Stimulated activated naive CD4-positive, alpha-beta T cell (primary cell): ENCODE measurements at regions not wholly inside any gene's neighbourhood (a gene's known extent, or its start where the extent isn't known, plus 50 kb on each side); places are given as distances from the start of the nearest gene placed in this dataset.
"Not testable (repeated sequence)": the region's sequence is repeated elsewhere in the genome, so short reads cannot be mapped to it uniquely, and the experiment has no call there.

Experiments
- DNase-seq, 6 experiments: peaks; one replicate each; lab custom pipeline; 2025; lab: John Stamatoyannopoulos, UW

- DNase-seq, result no peak
Observed at GRCh38 chr1:83086986-83087512, 911.9 kb downstream of the TTLL7 start.

- DNase-seq, result no peak
Observed at GRCh38 chr1:83086346-83086745, 912.6 kb downstream of the TTLL7 start.

- DNase-seq, result no peak
Observed at GRCh38 chr1:83083589-83084224, 915.2 kb downstream of the TTLL7 start.

GRCh38 chr1:83077411-83077810 is 921.5 kb downstream of the TTLL7 start:
- no peak for DNase-seq

GRCh38 chr1:83075107-83075506 is 923.8 kb downstream of the TTLL7 start:
- DNase-seq, result no peak

- DNase-seq, result no peak
Observed at GRCh38 chr1:83067954-83068353, 931.0 kb downstream of the TTLL7 start.

- DNase-seq, result no peak
Observed at GRCh38 chr1:83065952-83066727, 932.8 kb downstream of the TTLL7 start.

- DNase-seq, result no peak
Observed at GRCh38 chr1:83064589-83065242, 934.2 kb downstream of the TTLL7 start.

- DNase-seq, result no peak
Observed at GRCh38 chr1:83060651-83061390, 938.1 kb downstream of the TTLL7 start.

GRCh38 chr1:83060221-83060620 is 938.7 kb downstream of the TTLL7 start:
- no peak for DNase-seq

GRCh38 chr1:83058327-83058726 is 940.6 kb downstream of the TTLL7 start:
- no peak for DNase-seq

GRCh38 chr1:83055391-83056170 is 943.4 kb downstream of the TTLL7 start:
- DNase-seq, result no peak

- DNase-seq, result no peak
Observed at GRCh38 chr1:83053446-83053845, 945.5 kb downstream of the TTLL7 start.

- DNase-seq, result no peak
Observed at GRCh38 chr1:83052865-83053264, 946.1 kb downstream of the TTLL7 start.

- not testable (repeated sequence) for DNase-seq
Observed at GRCh38 chr1:83051053-83051452, 947.9 kb downstream of the TTLL7 start.

- DNase-seq, result no peak
Observed at GRCh38 chr1:83043244-83043643, 955.7 kb downstream of the TTLL7 start.

- not testable (repeated sequence) for DNase-seq
Observed at GRCh38 chr1:83039091-83039490, 959.8 kb downstream of the TTLL7 start.

- DNase-seq, result no peak
Observed at GRCh38 chr1:83034851-83035250, 964.1 kb downstream of the TTLL7 start.

- DNase-seq, result no peak
Observed at GRCh38 chr1:83033682-83034081, 965.2 kb downstream of the TTLL7 start.

GRCh38 chr1:83029916-83030315 is 969.0 kb downstream of the TTLL7 start:
- no peak for DNase-seq

GRCh38 chr1:83029050-83029449 is 969.9 kb downstream of the TTLL7 start:
- DNase-seq, result no peak
